ENCODE measurements at regions not wholly inside any gene's neighbourhood (a gene's known extent, or its start where the extent isn't known, plus 50 kb on each side); places are given as distances from the start of the nearest gene placed in this dataset.

DNA sequence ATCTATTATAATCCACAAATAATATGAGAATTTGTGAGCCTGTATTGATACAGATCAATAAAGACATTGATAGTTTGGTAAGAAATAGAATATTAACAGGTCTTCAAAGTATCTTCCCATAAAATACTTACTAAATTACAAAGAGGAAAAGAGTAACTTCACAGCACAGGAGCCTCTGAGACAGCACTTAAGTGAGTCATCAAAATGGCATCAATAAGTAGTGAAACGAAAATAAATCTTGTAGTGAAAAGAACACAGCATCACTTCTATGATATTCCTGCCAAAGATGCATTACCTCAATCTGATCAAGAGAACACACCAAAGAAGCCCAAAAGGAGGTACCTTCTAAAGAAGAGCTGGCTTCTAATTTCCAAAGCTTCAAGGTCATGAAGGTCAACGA lies 116.4 kb downstream of the CBLN2 start:
- Histone ChIP-seq H4K20me1 (ENCODE audit: insufficient read depth, low read length) (no peaks in the 10 kb centered on the region), H3K4me3 (replicated peaks in 1 of 3; ENCODE audit: insufficient read depth in 1 of 3, low read depth in 2 of 3, low read length in 3 of 3) (no peak overlapping the region), H3K4me2 (ENCODE audit: low read depth, low read length) (no peak overlapping the region), H2AFZ (ENCODE audit: low read length) (no peak overlapping the region), H3K79me2 (ENCODE audit: insufficient read depth, low read length) (no peaks in the 10 kb centered on the region), H3K4me1 (ENCODE audit: insufficient read depth, low read length) (no peaks in the 10 kb centered on the region), H3K9ac (ENCODE audit: insufficient read depth, low read depth, low read length) (no peak overlapping the region), H3K27ac (ENCODE audit: extremely low read length, insufficient read depth, low read length) (no peak overlapping the region), H3K36me3 (replicated peaks in 1 of 2; ENCODE audit: control insufficient read depth in 1 of 2, insufficient read depth in 2 of 2, low read length in 2 of 2) (no peaks in the 10 kb centered on the region), H3K9me3 (ENCODE audit: low read length) (peaks cover 28% of the 10 kb centered on the region; the same call in 1 of the 2 replicates), H3K27me3 (ENCODE audit: control insufficient read depth in 1 of 2, insufficient read depth in 2 of 2, low read length in 2 of 2) (no peaks in the 10 kb centered on the region)
- WGBS (ENCODE audit: low lambda C conversion rate): 4% methylated on average over 2 of the region's 2 CpGs
- ChIA-PET POLR2A (no interaction called here), CTCF (ENCODE audit: low intra/inter-chr PET ratio, low total read pairs) (no interaction called here)
- no peak for FAIRE-seq
- in situ Hi-C loops (cut with HindIII; ENCODE audit: extremely low pct_ligation_motif_present, low pct_unique_long_range_greater_than_20kb): no loop called here
- DNase-seq (ENCODE audit: low spot score): no peak
- no peak for ATAC-seq
- intact Hi-C loops (cut with micrococcal nuclease; ENCODE audit: unreplicated experiment): no loop called here
- no TSS peak for BruUV-seq (replicated peaks)
- TF ChIP-seq ZNF530 (CRISPR knock-in tag; IDR thresholded peaks at IDR 0.05; ENCODE audit: low read depth) (no peak), KMT2B (CRISPR knock-in tag; IDR thresholded peaks at IDR 0.05) (no peak), ZNF562 (CRISPR knock-in tag; IDR thresholded peaks at IDR 0.05; ENCODE audit: borderline replicate concordance) (no peak), ZNF143 (CRISPR knock-in tag; IDR thresholded peaks at IDR 0.05) (no peak), TEAD2 (CRISPR knock-in tag; IDR thresholded peaks at IDR 0.05) (no peak), KLF13 (CRISPR knock-in tag; IDR thresholded peaks at IDR 0.05) (no peak), HNF4A (CRISPR knock-in tag; IDR thresholded peaks at IDR 0.05) (no peak), ZNF737 (CRISPR knock-in tag; IDR thresholded peaks at IDR 0.05; ENCODE audit: borderline replicate concordance) (no peak), KDM4B (CRISPR knock-in tag; IDR thresholded peaks at IDR 0.05) (no peak)
- TF ChIP-seq, protein P1, sequence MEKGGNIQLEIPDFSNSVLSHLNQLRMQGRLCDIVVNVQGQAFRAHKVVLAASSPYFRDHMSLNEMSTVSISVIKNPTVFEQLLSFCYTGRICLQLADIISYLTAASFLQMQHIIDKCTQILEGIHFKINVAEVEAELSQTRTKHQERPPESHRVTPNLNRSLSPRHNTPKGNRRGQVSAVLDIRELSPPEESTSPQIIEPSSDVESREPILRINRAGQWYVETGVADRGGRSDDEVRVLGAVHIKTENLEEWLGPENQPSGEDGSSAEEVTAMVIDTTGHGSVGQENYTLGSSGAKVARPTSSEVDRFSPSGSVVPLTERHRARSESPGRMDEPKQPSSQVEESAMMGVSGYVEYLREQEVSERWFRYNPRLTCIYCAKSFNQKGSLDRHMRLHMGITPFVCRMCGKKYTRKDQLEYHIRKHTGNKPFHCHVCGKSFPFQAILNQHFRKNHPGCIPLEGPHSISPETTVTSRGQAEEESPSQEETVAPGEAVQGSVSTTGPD (CRISPR knock-in tag; IDR thresholded peaks at IDR 0.05): no peak
- TF ChIP-seq, protein P2, sequence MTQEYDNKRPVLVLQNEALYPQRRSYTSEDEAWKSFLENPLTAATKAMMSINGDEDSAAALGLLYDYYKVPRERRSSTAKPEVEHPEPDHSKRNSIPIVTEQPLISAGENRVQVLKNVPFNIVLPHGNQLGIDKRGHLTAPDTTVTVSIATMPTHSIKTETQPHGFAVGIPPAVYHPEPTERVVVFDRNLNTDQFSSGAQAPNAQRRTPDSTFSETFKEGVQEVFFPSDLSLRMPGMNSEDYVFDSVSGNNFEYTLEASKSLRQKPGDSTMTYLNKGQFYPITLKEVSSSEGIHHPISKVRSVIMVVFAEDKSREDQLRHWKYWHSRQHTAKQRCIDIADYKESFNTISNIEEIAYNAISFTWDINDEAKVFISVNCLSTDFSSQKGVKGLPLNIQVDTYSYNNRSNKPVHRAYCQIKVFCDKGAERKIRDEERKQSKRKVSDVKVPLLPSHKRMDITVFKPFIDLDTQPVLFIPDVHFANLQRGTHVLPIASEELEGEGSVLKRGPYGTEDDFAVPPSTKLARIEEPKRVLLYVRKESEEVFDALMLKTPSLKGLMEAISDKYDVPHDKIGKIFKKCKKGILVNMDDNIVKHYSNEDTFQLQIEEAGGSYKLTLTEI (CRISPR knock-in tag; conservative IDR thresholded peaks at IDR 0.05): no peak
- TF ChIP-seq, protein P3, sequence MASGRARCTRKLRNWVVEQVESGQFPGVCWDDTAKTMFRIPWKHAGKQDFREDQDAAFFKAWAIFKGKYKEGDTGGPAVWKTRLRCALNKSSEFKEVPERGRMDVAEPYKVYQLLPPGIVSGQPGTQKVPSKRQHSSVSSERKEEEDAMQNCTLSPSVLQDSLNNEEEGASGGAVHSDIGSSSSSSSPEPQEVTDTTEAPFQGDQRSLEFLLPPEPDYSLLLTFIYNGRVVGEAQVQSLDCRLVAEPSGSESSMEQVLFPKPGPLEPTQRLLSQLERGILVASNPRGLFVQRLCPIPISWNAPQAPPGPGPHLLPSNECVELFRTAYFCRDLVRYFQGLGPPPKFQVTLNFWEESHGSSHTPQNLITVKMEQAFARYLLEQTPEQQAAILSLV (CRISPR knock-in tag; IDR thresholded peaks at IDR 0.05; ENCODE audit: borderline replicate concordance): no peak
- TF ChIP-seq, protein P4, sequence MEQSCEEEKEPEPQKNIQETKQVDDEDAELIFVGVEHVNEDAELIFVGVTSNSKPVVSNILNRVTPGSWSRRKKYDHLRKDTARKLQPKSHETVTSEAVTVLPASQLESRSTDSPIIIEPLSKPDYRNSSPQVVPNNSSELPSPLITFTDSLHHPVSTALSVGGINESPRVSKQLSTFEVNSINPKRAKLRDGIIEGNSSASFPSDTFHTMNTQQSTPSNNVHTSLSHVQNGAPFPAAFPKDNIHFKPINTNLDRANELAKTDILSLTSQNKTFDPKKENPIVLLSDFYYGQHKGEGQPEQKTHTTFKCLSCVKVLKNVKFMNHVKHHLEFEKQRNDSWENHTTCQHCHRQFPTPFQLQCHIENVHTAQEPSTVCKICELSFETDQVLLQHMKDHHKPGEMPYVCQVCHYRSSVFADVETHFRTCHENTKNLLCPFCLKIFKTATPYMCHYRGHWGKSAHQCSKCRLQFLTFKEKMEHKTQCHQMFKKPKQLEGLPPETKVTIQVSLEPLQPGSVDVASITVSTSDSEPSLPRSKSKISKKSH (CRISPR knock-in tag; IDR thresholded peaks at IDR 0.05; ENCODE audit: borderline replicate concordance): no peak
- TF ChIP-seq, protein P5, sequence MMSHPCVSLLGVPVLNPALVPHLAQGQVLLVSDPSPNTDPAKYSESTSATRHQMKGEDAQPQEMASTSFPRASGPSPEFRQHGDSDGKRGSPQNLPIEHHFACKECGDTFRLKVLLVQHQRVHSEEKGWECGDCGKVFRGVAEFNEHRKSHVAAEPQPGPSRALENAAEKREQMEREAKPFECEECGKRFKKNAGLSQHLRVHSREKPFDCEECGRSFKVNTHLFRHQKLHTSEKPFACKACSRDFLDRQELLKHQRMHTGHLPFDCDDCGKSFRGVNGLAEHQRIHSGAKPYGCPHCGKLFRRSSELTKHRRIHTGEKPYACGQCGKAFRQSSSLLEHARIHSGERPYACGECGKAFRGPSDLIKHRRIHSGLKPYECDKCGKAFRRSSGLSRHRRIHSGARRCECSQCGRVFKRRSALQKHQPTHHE (CRISPR knock-in tag; IDR thresholded peaks at IDR 0.05; ENCODE audit: borderline replicate concordance): no peak
- TF ChIP-seq, protein P6, sequence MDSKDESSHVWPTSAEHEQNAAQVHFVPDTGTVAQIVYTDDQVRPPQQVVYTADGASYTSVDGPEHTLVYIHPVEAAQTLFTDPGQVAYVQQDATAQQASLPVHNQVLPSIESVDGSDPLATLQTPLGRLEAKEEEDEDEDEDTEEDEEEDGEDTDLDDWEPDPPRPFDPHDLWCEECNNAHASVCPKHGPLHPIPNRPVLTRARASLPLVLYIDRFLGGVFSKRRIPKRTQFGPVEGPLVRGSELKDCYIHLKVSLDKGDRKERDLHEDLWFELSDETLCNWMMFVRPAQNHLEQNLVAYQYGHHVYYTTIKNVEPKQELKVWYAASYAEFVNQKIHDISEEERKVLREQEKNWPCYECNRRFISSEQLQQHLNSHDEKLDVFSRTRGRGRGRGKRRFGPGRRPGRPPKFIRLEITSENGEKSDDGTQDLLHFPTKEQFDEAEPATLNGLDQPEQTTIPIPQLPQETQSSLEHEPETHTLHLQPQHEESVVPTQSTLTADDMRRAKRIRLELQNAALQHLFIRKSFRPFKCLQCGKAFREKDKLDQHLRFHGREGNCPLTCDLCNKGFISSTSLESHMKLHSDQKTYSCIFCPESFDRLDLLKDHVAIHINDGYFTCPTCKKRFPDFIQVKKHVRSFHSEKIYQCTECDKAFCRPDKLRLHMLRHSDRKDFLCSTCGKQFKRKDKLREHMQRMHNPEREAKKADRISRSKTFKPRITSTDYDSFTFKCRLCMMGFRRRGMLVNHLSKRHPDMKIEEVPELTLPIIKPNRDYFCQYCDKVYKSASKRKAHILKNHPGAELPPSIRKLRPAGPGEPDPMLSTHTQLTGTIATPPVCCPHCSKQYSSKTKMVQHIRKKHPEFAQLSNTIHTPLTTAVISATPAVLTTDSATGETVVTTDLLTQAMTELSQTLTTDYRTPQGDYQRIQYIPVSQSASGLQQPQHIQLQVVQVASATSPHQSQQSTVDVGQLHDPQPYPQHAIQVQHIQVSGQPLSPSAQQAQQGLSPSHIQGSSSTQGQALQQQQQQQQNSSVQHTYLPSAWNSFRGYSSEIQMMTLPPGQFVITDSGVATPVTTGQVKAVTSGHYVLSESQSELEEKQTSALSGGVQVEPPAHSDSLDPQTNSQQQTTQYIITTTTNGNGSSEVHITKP (CRISPR knock-in tag; IDR thresholded peaks at IDR 0.05; ENCODE audit: low read depth): no peak

Measured in HepG2 (cell line).